C4-2B (cell line): ENCODE measurements at regions not wholly inside any gene's neighbourhood (a gene's known extent, or its start where the extent isn't known, plus 50 kb on each side); places are given as distances from the start of the nearest gene placed in this dataset.

Experiments
- H3K27ac ChIP-seq: fragments of 450-650 bp; 2 replicates; pipeline ENCODE4 v1.5.1; 2017
- ZFX ChIP-seq: fragments of 450-650 bp; IDR thresholded peaks from 2 replicates; pipeline ENCODE4 v1.6.1; 2017
- TF ChIP-seq, protein P1 (sequence below): fragments of 450-650 bp; conservative IDR thresholded peaks from 2 replicates; pipeline ENCODE4 v1.5.1; 2017; ENCODE audit warnings: mild to moderate bottlenecking

DNA sequence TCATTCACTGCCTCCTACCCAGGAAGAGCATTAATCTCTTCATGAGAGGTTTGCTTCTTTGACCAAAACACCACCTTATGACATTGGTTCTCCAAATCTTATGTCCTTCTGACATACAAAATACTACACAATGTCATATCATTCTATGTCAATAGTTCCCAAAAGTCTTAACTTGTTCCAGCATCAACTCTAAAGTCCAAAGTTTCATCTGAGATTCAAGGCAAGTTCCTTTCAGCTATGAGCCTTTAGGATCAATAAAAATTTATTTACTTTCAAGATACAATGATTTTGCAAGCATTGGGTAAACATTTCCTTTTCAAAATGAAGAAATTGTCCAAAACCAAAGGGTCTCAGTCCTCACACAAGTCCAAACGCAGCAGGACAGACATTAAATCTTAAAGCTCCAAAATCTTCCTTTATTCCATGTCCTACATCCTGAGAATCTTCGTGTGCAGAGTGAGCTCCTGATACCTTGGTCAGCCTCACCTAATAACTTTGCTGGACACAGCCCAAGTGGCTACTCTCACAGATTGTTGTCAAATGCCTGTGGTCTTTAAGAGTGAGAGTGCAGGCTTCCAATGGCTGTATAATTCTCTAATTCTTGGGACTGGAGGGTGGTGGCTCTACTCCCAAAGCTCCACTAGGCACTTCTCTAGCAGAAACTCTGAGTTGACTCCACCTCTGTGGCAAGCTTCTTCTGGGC lies 1668.2 kb downstream of the HACE1 start:
- TF ChIP-seq ZFX, result no peak
- TF ChIP-seq, protein P1, sequence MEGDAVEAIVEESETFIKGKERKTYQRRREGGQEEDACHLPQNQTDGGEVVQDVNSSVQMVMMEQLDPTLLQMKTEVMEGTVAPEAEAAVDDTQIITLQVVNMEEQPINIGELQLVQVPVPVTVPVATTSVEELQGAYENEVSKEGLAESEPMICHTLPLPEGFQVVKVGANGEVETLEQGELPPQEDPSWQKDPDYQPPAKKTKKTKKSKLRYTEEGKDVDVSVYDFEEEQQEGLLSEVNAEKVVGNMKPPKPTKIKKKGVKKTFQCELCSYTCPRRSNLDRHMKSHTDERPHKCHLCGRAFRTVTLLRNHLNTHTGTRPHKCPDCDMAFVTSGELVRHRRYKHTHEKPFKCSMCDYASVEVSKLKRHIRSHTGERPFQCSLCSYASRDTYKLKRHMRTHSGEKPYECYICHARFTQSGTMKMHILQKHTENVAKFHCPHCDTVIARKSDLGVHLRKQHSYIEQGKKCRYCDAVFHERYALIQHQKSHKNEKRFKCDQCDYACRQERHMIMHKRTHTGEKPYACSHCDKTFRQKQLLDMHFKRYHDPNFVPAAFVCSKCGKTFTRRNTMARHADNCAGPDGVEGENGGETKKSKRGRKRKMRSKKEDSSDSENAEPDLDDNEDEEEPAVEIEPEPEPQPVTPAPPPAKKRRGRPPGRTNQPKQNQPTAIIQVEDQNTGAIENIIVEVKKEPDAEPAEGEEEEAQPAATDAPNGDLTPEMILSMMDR, result no peak
- no peak overlapping the region for H3K27ac ChIP-seq

DNA sequence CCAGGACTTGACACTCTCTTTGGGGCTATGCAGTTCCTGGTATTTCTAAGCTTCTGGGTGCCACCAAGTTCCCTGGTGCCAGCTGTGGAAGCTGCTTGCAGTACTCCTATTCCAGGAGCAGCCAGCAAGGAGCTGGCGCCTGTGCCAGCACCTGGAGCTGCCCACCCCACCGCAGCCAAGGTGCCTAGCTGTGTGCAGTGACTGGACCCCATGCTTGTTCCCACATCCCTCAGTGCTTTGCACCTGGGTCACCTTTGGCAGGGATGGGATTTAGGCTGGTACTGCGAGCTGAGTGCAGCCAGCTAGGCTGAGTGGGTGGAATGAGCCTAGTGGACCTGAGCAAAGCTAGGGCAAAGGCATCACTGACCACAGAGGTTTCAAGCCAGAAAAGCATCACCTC lies 1674.9 kb downstream of the HACE1 start:
- no peak for TF ChIP-seq ZFX
- TF ChIP-seq, protein P1, result no peak
- H3K27ac ChIP-seq, result no peak overlapping the region

- no peak overlapping the region for H3K27ac ChIP-seq
- TF ChIP-seq, protein P1, result no peak
- no peak for TF ChIP-seq ZFX
These were observed 1675.8 kb downstream of the HACE1 start for GRCh38 chr6:103183831-103184411.

- H3K27ac ChIP-seq, result no peak overlapping the region
- TF ChIP-seq ZFX, result no peak
- TF ChIP-seq, protein P1, result no peak
These were observed 1681.5 kb downstream of the HACE1 start for GRCh38 chr6:103178193-103178592.

DNA sequence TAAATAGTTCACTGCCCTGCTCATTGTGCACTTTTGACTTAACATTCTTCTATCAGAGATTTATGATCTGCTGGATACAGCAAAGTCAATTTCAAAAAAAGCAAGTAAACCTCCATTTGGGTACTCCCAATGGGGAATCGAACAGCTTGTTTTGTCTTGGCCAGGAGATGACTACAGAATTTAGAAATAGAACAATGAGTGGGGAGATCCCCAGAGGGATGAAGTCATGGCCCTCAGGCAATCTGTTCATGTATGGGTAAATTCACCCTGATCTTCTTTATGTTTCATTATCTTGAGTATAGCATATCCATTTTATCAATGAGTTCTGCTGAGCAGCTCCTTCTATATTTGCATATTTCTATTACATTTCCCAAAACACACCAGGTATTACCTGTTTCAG lies 1681.9 kb downstream of the HACE1 start:
- TF ChIP-seq, protein P1, result no peak
- no peak for TF ChIP-seq ZFX
- no peak overlapping the region for H3K27ac ChIP-seq

DNA sequence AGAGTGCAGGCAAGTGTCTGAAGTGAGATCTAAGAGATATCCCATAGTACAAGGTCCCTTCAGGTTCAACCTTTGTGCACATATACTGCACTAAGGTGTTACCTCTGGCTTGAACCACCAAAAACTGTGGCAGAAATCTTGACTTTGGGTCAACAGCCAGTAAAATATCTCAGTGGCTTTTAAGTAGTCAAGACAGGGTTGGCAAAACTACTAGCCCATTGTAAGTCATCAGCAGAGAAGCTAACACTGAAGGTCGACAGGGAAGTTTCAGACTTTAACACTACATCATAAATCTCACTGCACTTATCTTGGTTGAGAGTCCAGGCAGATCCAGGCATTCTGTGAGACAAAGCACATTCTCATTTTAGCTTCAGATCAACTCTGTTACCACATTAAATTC lies 1684.7 kb downstream of the HACE1 start:
- TF ChIP-seq, protein P1, result no peak
- TF ChIP-seq ZFX, result no peak
- H3K27ac ChIP-seq, result no peak overlapping the region

GRCh38 chr6:103167345-103168071 lies 1692.2 kb downstream of the HACE1 start:
- H3K27ac ChIP-seq, result no peak overlapping the region
- TF ChIP-seq ZFX, result no peak
- TF ChIP-seq, protein P1, result no peak
